HG02884 (cell line): ENCODE measurements at regions not wholly inside any gene's neighbourhood (a gene's known extent, or its start where the extent isn't known, plus 50 kb on each side); places are given as distances from the start of the nearest gene placed in this dataset.

Experiments used
- ATAC-seq: cut with Tn5 transposase; IDR thresholded peaks from one replicate; pipeline ENCODE4 v1.9.1; 2021; ENCODE audit warnings: mild to moderate bottlenecking, moderate library complexity; ENCODE audit not compliant: unreplicated experiment

GRCh38 chr12:62130402-62130801, 129.8 kb upstream of the USP15 start:
- ATAC-seq, result no peak

- ATAC-seq, result no peak
Observed at GRCh38 chr12:62130834-62131552, 129.2 kb upstream of the USP15 start.

- no peak for ATAC-seq
Observed at GRCh38 chr12:62133440-62133839, 126.8 kb upstream of the USP15 start.

GRCh38 chr12:62135553-62136200, 124.5 kb upstream of the USP15 start:
- no peak for ATAC-seq

GRCh38 chr12:62136496-62136895, 123.7 kb upstream of the USP15 start:
- ATAC-seq, result no peak

GRCh38 chr12:62138527-62138926, 121.7 kb upstream of the USP15 start:
- ATAC-seq, result no peak

- ATAC-seq, result no peak
Observed at GRCh38 chr12:62146318-62146717, 113.9 kb upstream of the USP15 start.

- no peak for ATAC-seq
Observed at GRCh38 chr12:62158013-62158412, 102.2 kb upstream of the USP15 start.

- no peak for ATAC-seq
Observed at GRCh38 chr12:62158461-62159360, 101.5 kb upstream of the USP15 start.

GRCh38 chr12:62162214-62162613, 98.0 kb upstream of the USP15 start:
- ATAC-seq, result no peak

GRCh38 chr12:62163368-62163767, 96.8 kb upstream of the USP15 start:
- no peak for ATAC-seq

- ATAC-seq, result no peak
Observed at GRCh38 chr12:62164036-62164435, 96.2 kb upstream of the USP15 start.

GRCh38 chr12:62166525-62166924, 93.7 kb upstream of the USP15 start:
- no peak for ATAC-seq

- no peak for ATAC-seq
Observed at GRCh38 chr12:62168411-62168810, 91.8 kb upstream of the USP15 start.

- no peak for ATAC-seq
Observed at GRCh38 chr12:62170241-62170640, 90.0 kb upstream of the USP15 start.

- ATAC-seq, result no peak
Observed at GRCh38 chr12:62190689-62191490, 69.3 kb upstream of the USP15 start.

- no peak for ATAC-seq
Observed at GRCh38 chr12:62191491-62192179, 68.6 kb upstream of the USP15 start.

GRCh38 chr12:62192180-62192902, 67.9 kb upstream of the USP15 start:
- peak; percentile 92 for ATAC-seq

GRCh38 chr12:62192903-62193250, 67.3 kb upstream of the USP15 start:
- ATAC-seq, result peak; percentile 9

- ATAC-seq, result no peak
Observed at GRCh38 chr12:62194031-62194430, 66.2 kb upstream of the USP15 start.
